ENCODE measurements at regions not wholly inside any gene's neighbourhood (a gene's known extent, or its start where the extent isn't known, plus 50 kb on each side); places are given as distances from the start of the nearest gene placed in this dataset.

GRCh38 chr4:133347409-133347808 is 198.3 kb downstream of the PCDH10 start:
- TF ChIP-seq CTCF (IDR thresholded peaks at IDR 0.05; ENCODE audit: low read depth, low read length, missing input control), result no peak
- TF ChIP-seq YY1 (IDR thresholded peaks at IDR 0.05), result no peak
- TF ChIP-seq REST (IDR thresholded peaks at IDR 0.05), result no peak
- TF ChIP-seq SP1 (IDR thresholded peaks at IDR 0.05), result no peak
- no peak for TF ChIP-seq ATF3 (IDR thresholded peaks at IDR 0.05)
- TF ChIP-seq MAX (IDR thresholded peaks at IDR 0.05), result no peak
- TF ChIP-seq TAF1 (conservative IDR thresholded peaks at IDR 0.05), result no peak
- no peak for TF ChIP-seq ZBTB33 (IDR thresholded peaks at IDR 0.05)
- TF ChIP-seq EGR1 (IDR thresholded peaks at IDR 0.05; ENCODE audit: low read depth in 2 of 2), result no peak
- TF ChIP-seq HNF4A (conservative IDR thresholded peaks at IDR 0.05), result no peak
- TF ChIP-seq RAD21 (IDR thresholded peaks at IDR 0.05), result no peak
